ENCODE measurements at regions not wholly inside any gene's neighbourhood (a gene's known extent, or its start where the extent isn't known, plus 50 kb on each side); places are given as distances from the start of the nearest gene placed in this dataset.

- Mint-ChIP-seq H3K27me3 (ENCODE audit: unreplicated experiment) (no peaks in the 10 kb centered on the region), H3K4me3 (ENCODE audit: unreplicated experiment) (no peak overlapping the region), H3K4me1 (ENCODE audit: unreplicated experiment) (no peaks in the 10 kb centered on the region), H3K27ac (ENCODE audit: unreplicated experiment) (no peak overlapping the region), H3K9me3 (ENCODE audit: unreplicated experiment) (no peaks in the 10 kb centered on the region), H3K36me3 (ENCODE audit: low read depth, unreplicated experiment) (no peaks in the 10 kb centered on the region)
- DNase-seq (ENCODE audit: low spot score), result no peak
- TF ChIP-seq CTCF (IDR thresholded peaks at IDR 0.05; ENCODE audit: unreplicated experiment), result no peak
These were observed 2005.1 kb upstream of the AGA start for GRCh38 chr4:179447308-179447707.

- no peak for TF ChIP-seq CTCF (IDR thresholded peaks at IDR 0.05; ENCODE audit: unreplicated experiment)
- Mint-ChIP-seq H3K27me3 (ENCODE audit: unreplicated experiment) (no peaks in the 10 kb centered on the region), H3K36me3 (ENCODE audit: low read depth, unreplicated experiment) (no peaks in the 10 kb centered on the region), H3K4me1 (ENCODE audit: unreplicated experiment) (peaks cover 3% of the 10 kb centered on the region), H3K9me3 (ENCODE audit: unreplicated experiment) (no peaks in the 10 kb centered on the region), H3K27ac (ENCODE audit: unreplicated experiment) (no peak overlapping the region), H3K4me3 (ENCODE audit: unreplicated experiment) (no peak overlapping the region)
- DNase-seq (ENCODE audit: low spot score), result no peak
These were observed 2023.0 kb upstream of the AGA start for GRCh38 chr4:179465131-179465797.

DNA sequence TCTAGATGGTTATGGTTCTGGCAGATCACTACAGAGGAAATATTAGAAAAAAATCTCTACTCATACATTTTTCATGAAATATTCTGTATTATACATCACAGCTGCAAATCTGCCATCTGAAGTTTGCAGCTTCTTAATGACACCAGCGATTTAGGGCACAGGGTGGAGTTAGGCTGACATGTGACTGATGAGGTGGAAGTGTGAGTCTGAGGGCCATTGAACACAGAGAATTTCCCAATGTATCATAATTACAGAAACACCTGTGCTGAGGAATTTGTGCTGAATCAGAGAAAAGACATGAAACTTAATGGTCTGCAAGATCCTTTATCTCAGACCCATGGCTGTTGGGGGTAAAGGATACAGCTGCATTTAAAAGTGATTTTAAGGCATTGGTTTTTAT is 2025.6 kb upstream of the AGA start:
- Mint-ChIP-seq H3K9me3 (ENCODE audit: unreplicated experiment) (no peaks in the 10 kb centered on the region), H3K27me3 (ENCODE audit: unreplicated experiment) (no peaks in the 10 kb centered on the region), H3K27ac (ENCODE audit: unreplicated experiment) (no peak overlapping the region), H3K36me3 (ENCODE audit: low read depth, unreplicated experiment) (no peaks in the 10 kb centered on the region), H3K4me1 (ENCODE audit: unreplicated experiment) (peaks cover 3% of the 10 kb centered on the region), H3K4me3 (ENCODE audit: unreplicated experiment) (no peak overlapping the region)
- no peak for TF ChIP-seq CTCF (IDR thresholded peaks at IDR 0.05; ENCODE audit: unreplicated experiment)
- DNase-seq (ENCODE audit: low spot score), result no peak

DNA sequence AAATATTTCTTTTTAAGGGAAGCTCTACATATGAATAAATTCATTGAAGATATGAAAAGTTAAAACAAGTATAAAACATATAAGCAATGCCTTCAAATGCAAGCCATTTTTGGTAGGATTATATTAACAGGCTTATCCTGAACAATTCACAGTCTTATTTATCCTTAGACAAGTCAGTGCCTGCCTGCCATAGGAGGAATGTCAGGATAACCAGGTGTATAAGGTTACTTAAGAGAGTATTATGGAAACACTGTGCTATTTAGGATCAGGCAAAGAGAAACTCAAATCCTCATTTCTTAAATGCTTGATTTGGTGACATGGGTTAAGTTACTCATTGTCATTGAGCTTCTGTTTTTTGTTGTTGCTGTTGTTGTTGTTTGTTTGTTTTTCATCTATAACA is 2029.9 kb upstream of the AGA start:
- H3K9me3 Mint-ChIP-seq (ENCODE audit: unreplicated experiment), result no peaks in the 10 kb centered on the region
- H3K27me3 Mint-ChIP-seq (ENCODE audit: unreplicated experiment), result no peaks in the 10 kb centered on the region
- TF ChIP-seq CTCF (IDR thresholded peaks at IDR 0.05; ENCODE audit: unreplicated experiment), result no peak
- H3K4me1 Mint-ChIP-seq (ENCODE audit: unreplicated experiment), result no peaks in the 10 kb centered on the region
- H3K27ac Mint-ChIP-seq (ENCODE audit: unreplicated experiment), result no peak overlapping the region
- no peak for DNase-seq (ENCODE audit: low spot score)
- H3K4me3 Mint-ChIP-seq (ENCODE audit: unreplicated experiment), result no peak overlapping the region
- no peaks in the 10 kb centered on the region for H3K36me3 Mint-ChIP-seq (ENCODE audit: low read depth, unreplicated experiment)

DNA sequence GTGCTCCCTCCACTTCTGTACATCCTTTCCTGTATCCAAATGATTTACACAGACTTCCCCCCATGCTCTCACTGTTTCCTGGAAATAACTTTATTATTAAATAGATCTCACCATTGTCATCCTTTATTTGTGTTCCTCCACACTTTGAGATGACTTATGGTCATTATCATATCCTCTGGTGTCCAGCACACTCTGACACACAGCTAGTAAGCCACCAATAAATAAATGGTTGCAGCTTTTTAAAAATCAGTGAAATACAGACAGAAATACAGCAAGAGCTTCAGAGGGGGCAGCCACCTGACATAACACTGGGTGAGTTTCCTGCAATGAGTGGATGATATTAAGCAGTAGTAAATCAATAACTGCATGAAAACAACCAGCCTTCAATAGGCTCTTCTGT is 2036.4 kb upstream of the AGA start:
- no peaks in the 10 kb centered on the region for H3K4me1 Mint-ChIP-seq (ENCODE audit: unreplicated experiment)
- DNase-seq (ENCODE audit: low spot score), result no peak
- no peaks in the 10 kb centered on the region for H3K36me3 Mint-ChIP-seq (ENCODE audit: low read depth, unreplicated experiment)
- H3K4me3 Mint-ChIP-seq (ENCODE audit: unreplicated experiment), result no peak overlapping the region
- no peak overlapping the region for H3K27ac Mint-ChIP-seq (ENCODE audit: unreplicated experiment)
- H3K27me3 Mint-ChIP-seq (ENCODE audit: unreplicated experiment), result no peaks in the 10 kb centered on the region
- no peak for TF ChIP-seq CTCF (IDR thresholded peaks at IDR 0.05; ENCODE audit: unreplicated experiment)
- H3K9me3 Mint-ChIP-seq (ENCODE audit: unreplicated experiment), result no peaks in the 10 kb centered on the region

Measured in endothelial cell (in vitro differentiated cells).